ENCODE measurements at regions not wholly inside any gene's neighbourhood (a gene's known extent, or its start where the extent isn't known, plus 50 kb on each side); places are given as distances from the start of the nearest gene placed in this dataset.
"Not testable (repeated sequence)": the region's sequence is repeated elsewhere in the genome, so short reads cannot be mapped to it uniquely, and the experiment has no call there.

DNA sequence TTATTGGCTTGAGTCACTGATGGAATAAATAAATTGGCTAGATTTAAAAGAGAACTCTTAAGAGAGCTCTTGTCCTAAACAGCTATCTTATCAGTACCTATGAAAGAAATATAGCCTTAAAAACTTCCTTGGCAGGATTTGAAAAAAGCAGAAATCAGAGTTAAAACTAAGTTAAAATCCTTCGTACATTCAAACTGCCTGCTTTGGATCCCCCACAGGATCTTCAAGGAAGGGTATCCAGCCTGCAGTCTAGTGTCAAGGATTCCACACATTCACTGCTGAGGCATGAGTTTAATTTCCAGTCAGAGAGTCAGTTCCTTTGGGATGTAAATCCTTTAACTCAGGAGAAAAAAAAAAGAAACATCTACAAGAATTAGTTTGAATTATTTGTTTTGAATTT lies 242.9 kb upstream of the UBASH3B start:
- Histone ChIP-seq H3K4me1 (no peaks in the 10 kb centered on the region), H3K27ac (no peak overlapping the region), H3K9me3 (peaks cover 3 to 34% (median 23%) of the 10 kb centered on the region in 4 donors), H3K4me3 (no peak overlapping the region), H3K27me3 (no peaks in the 10 kb centered on the region), H3K36me3 (no peaks in the 10 kb centered on the region)
- WGBS, 5 donors: 55 to 83% (median 61%) methylated on average over 1 of the region's 1 CpG
- TF ChIP-seq POLR2AphosphoS5 (IDR thresholded peaks at IDR 0.05) (no peak), POLR2A (IDR thresholded peaks at IDR 0.05) (no peak), EP300 (IDR thresholded peaks at IDR 0.05) (no peak)
- TF ChIP-seq, protein P1, sequence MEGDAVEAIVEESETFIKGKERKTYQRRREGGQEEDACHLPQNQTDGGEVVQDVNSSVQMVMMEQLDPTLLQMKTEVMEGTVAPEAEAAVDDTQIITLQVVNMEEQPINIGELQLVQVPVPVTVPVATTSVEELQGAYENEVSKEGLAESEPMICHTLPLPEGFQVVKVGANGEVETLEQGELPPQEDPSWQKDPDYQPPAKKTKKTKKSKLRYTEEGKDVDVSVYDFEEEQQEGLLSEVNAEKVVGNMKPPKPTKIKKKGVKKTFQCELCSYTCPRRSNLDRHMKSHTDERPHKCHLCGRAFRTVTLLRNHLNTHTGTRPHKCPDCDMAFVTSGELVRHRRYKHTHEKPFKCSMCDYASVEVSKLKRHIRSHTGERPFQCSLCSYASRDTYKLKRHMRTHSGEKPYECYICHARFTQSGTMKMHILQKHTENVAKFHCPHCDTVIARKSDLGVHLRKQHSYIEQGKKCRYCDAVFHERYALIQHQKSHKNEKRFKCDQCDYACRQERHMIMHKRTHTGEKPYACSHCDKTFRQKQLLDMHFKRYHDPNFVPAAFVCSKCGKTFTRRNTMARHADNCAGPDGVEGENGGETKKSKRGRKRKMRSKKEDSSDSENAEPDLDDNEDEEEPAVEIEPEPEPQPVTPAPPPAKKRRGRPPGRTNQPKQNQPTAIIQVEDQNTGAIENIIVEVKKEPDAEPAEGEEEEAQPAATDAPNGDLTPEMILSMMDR (IDR thresholded peaks at IDR 0.05): no peak
- no peak for DNase-seq
- intact Hi-C loops (cut with DNase I; ENCODE audit: low total_unique reads): no loop called here

DNA sequence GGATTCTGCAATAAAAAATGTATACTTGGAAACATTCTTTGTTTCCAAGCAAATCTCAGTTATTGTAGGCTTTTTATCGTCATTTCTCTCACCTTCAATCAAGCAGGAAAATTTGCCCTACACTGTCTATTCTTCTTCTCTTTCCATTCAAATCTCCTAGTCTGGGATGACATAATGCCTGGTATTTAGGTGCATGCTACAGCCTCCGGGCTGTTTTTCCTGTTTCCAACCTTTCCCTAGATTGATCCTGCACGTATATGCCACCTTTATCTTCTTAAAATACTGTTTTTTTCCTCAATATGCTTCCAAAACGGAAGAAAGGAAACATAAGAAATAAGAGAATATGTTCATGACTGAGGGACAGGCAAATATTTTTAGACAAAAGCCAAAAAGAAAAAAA lies 249.1 kb upstream of the UBASH3B start:
- Histone ChIP-seq H3K9me3 (no peaks in the 10 kb centered on the region), H3K27ac (no peak overlapping the region), H3K4me1 (peaks cover 0 to 4% (median 0%) of the 10 kb centered on the region in 4 donors), H3K4me3 (no peak overlapping the region), H3K27me3 (no peaks in the 10 kb centered on the region), H3K36me3 (no peaks in the 10 kb centered on the region)
- intact Hi-C loops (cut with DNase I; ENCODE audit: low total_unique reads): no loop called here
- 65 to 75% (median 73%) methylated on average over 4 of the region's 4 CpGs for WGBS, 5 donors
- TF ChIP-seq EP300 (IDR thresholded peaks at IDR 0.05) (no peak), POLR2A (IDR thresholded peaks at IDR 0.05) (no peak), POLR2AphosphoS5 (IDR thresholded peaks at IDR 0.05) (no peak)
- TF ChIP-seq, protein P1 (IDR thresholded peaks at IDR 0.05): no peak
- DNase-seq: no peak

DNA sequence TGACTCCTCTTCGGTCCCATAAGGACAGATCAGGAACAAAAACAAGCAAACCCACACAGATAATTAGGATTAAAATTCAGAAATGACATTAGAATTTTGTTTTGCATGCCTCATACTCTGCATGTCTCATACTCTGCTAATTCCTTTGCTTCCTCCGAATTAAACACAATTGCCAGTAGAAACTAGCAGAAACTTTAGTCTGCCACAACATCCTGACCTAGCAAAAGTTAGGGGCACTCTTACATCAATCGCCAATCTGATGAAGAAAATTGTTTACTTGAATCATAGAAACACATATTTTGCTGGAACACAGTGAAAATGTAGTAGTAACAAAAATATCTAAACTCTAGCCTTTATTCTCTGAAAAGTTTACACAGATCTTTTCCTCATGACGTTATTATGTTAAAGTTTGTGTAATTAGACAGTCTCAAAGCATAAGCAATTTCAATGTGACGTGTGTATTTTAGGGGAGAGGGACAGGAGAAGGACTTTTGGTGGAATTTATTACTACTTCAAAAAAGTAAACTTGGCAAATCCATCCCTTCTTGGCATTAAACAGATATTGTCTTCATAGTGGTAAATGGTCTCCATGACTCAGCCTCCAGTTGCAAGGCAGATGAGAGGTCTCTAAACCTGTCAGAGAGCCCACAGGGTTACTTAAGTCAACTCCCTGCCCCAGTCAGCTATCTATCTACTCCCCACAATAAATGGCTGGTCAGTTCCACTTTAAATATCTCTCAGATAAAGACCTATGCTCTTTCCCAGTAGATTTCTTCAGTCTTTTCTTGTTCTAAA lies 249.8 kb upstream of the UBASH3B start:
- intact Hi-C loops (cut with DNase I; ENCODE audit: low total_unique reads): no loop called here
- Histone ChIP-seq H3K27ac (no peak overlapping the region), H3K4me1 (peaks cover 0 to 4% (median 0%) of the 10 kb centered on the region in 4 donors), H3K36me3 (no peaks in the 10 kb centered on the region), H3K9me3 (no peaks in the 10 kb centered on the region), H3K27me3 (no peaks in the 10 kb centered on the region), H3K4me3 (no peak overlapping the region)
- peak in 1 of 2 donors; percentile 43 for DNase-seq
- TF ChIP-seq POLR2AphosphoS5 (IDR thresholded peaks at IDR 0.05) (no peak), EP300 (IDR thresholded peaks at IDR 0.05) (no peak), POLR2A (IDR thresholded peaks at IDR 0.05) (no peak)
- TF ChIP-seq, protein P1 (IDR thresholded peaks at IDR 0.05): no peak
- WGBS, 5 donors: 45 to 66% (median 63%) methylated on average over 5 of the region's 5 CpGs

DNA sequence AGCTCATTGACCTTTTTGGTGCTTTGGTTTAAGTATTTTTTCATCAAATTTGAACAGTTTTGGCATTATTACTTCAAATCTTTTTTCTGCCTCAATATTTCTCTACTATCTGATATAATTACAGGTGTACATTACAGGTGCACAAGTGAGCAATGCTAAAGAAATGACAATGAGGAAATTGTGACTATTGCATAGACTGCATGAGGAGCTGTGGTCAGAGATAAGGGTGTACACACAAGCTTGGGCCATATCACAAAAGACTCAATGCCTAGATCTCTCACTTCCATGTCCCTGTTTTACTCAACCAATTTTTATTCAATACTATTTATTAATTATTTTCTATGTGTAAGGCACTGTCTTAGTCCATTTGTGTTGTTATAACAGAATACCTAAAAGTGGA lies 251.0 kb upstream of the UBASH3B start:
- Histone ChIP-seq H3K9me3 (no peaks in the 10 kb centered on the region), H3K27ac (no peak overlapping the region), H3K36me3 (no peaks in the 10 kb centered on the region), H3K27me3 (no peaks in the 10 kb centered on the region), H3K4me3 (no peak overlapping the region), H3K4me1 (peaks cover 0 to 4% (median 0%) of the 10 kb centered on the region in 4 donors)
- no peak for DNase-seq
- intact Hi-C loops (cut with DNase I; ENCODE audit: low total_unique reads): no loop called here
- no peak for TF ChIP-seq POLR2A (IDR thresholded peaks at IDR 0.05)
- TF ChIP-seq, protein P1 (IDR thresholded peaks at IDR 0.05): no peak
- TF ChIP-seq POLR2AphosphoS5 (IDR thresholded peaks at IDR 0.05): no peak
- TF ChIP-seq EP300 (IDR thresholded peaks at IDR 0.05): no peak

DNA sequence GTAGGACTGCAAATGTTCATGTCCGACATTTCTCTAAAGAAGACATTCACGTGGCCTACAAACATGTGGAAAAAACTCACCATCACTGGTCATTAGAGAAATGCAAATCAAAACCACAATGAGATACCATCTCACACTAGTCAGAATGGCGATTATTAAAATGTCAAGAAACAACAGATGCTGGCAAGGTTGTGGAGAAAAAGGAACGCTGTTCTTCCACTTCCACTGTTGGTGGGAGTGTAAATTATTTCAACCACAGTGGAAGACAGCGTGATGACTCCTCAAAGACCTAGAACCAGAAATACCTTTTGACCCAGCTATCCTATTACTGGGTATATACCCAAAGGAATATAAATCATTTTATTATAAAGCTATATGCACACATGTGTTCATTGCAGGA lies 253.9 kb upstream of the UBASH3B start:
- H3K9me3 ChIP-seq; H3K27me3 ChIP-seq; H3K27ac ChIP-seq; intact Hi-C loops (cut with DNase I; ENCODE audit: low total_unique reads); DNase-seq; H3K36me3 ChIP-seq; H3K4me3 ChIP-seq; H3K4me1 ChIP-seq: not testable (repeated sequence)
- 67 to 82% (median 79%) methylated on average over 5 of the region's 5 CpGs for WGBS, 5 donors

All from stomach (tissue), 8 donors.